HG02884 (cell line): ENCODE measurements at regions not wholly inside any gene's neighbourhood (a gene's known extent, or its start where the extent isn't known, plus 50 kb on each side); places are given as distances from the start of the nearest gene placed in this dataset.

Experiments
- ATAC-seq: cut with Tn5 transposase; IDR thresholded peaks from one replicate; pipeline ENCODE4 v1.9.1; 2021; ENCODE audit warnings: mild to moderate bottlenecking, moderate library complexity; ENCODE audit not compliant: unreplicated experiment

DNA sequence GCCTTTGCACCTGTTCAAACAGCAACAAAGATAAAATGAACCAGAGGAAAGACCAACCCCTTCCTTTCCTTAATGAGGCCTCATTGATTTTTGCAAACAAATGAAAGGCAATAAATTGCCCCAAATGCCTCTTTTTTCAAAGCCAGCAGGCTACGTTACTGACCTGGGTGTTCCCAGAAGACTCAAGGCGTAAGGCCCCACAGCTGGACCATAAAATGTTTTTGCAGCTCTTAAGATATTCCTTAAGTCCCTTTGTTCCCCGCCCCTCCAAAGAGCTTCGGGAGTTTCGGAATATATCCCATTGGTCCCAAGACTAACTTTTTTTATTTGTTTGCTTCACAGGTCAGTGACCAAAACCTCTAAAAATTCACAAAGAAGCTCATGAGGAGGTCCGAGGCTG lies 462.9 kb upstream of the PRICKLE1 start:
- no peak for ATAC-seq

- ATAC-seq = no peak
Measured at GRCh38 chr12:43044241-43044640, 454.7 kb upstream of the PRICKLE1 start.

GRCh38 chr12:43038991-43039390 lies 449.4 kb upstream of the PRICKLE1 start:
- no peak for ATAC-seq

- no peak for ATAC-seq
Measured at GRCh38 chr12:43029971-43030370, 440.4 kb upstream of the PRICKLE1 start.

- ATAC-seq = no peak
Measured at GRCh38 chr12:43028826-43029225, 439.3 kb upstream of the PRICKLE1 start.

- no peak for ATAC-seq
Measured at GRCh38 chr12:43022838-43023237, 433.3 kb upstream of the PRICKLE1 start.

GRCh38 chr12:43015090-43015737 lies 425.7 kb upstream of the PRICKLE1 start:
- ATAC-seq = no peak

DNA sequence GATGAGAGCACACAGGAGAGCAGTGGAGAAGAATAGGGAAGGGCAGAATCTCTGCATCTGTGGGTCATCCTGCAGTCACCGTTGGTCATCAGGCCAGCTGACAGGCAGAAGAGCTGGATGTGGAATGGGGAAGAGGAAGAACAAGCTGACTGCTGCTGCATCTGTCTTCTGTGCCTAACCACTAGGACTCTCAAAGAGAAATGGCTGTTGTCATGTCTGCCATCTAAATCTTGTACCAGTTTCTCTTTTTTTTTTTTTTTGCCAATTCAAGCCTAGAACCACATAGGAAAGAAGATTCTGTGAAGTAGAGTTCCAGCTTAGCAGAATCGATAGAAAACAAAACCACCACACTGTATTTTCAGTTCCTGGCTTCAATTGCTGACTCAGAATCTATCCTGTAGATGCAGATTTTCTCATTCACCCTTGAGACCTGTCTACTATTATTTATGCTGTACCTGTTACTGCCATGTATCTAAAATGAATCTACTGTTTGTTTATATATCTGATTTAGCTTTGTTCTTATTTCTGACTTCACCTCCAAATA lies 421.9 kb upstream of the PRICKLE1 start:
- ATAC-seq = peak; percentile 90

GRCh38 chr12:43009846-43010240 lies 420.3 kb upstream of the PRICKLE1 start:
- ATAC-seq = no peak

DNA sequence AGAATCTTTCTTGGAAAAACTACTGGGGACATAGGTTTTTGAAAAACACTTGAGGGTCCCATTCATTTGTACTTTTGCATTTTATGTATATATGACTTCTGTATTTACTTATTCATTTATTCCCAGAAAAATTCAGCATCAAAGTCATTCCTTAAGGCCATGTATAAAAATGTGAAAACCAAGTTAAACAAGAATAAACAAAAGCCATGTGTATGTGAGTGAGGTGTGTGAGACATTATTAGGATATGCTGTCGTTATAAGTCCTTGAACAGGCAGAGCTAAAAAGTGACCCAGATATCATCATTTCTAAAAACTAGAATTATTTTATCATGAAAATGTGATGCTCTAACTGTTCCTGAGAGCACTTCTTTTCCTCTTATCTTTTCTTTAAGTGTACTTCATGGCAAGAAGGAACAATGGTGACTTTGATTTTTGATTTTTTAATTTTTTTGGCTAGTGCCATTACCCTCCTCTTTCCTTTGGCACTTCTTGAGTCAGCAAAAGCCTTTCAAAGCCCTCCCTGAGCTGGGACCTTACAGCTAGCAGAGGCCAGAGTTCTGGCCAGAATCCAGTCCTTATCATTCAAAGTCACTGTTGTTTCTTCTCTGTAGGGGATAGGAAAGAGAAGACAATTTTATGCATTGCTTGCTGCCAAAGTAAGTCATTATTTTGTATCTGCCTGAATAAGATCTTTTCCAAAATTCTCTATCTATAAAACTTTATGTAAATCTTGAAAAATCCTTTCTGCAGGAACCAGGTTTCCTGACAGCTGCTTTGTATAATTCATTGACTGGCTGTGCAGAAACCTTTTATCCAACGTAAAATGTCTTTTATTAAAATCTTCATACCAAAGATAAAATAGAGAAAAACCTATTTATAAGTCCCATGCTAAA lies 419.7 kb upstream of the PRICKLE1 start:
- ATAC-seq = no peak

DNA sequence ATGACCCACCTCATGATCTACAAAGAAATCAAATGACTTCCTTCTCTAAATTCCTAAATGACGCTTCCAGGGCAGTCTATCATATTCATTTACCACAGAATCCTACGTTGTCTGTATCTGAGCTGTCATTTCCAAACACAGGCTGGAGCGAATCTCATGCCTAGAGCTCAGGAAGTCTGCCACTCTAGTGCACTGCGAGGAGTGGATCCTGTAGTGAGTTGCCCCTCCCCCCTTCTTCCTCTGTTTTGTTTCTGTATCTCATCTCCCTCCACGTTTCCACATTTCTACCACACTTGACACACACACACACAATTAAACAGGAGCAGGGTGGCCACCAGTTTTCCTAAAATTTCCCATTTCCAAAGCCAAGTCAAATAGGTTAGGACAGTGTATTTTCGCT lies 415.4 kb upstream of the PRICKLE1 start:
- ATAC-seq = no peak

DNA sequence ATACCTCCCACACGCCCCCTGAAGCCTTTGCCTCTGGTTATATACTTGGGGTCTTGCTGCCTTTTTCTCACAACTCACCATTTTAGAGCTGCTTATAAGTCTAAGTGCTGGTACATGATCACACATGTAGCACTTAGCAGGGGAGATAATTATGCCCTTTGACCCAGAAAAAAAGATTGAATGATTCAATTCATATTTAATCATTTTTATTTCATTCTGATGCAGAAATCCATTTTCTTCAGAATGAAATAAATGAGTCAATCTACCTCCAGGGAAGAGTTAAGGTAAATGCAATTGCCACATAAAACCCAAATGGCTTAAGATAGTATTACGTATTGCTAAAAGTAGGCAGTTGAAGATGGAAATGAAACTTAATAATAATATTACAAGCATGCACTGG lies 414.6 kb upstream of the PRICKLE1 start:
- no peak for ATAC-seq

DNA sequence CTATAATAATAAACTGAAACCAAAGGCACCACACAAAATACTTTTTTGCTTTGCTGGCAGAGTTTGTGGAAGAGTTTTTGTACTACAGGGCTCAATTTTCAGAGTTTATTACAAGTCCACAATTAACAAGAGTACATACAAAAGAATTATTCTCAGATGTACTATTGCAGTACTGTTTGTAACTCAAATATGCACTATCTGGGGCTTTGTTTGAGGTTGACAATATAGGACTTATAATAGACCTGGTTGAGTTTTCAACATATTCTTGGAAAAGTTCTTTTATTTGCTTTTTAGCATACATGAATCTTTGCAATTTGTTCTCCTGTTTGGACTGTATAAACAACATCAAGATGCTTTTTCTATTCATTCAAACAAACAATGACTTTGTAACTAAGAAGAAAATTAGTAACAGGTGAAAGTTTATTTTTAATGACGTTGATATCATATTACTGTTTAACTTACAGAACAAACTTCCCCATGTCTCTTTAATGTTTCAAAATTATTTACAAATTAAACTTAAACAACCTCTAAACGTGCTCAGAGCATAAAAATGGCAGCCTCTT lies 407.4 kb upstream of the PRICKLE1 start:
- ATAC-seq = no peak

DNA sequence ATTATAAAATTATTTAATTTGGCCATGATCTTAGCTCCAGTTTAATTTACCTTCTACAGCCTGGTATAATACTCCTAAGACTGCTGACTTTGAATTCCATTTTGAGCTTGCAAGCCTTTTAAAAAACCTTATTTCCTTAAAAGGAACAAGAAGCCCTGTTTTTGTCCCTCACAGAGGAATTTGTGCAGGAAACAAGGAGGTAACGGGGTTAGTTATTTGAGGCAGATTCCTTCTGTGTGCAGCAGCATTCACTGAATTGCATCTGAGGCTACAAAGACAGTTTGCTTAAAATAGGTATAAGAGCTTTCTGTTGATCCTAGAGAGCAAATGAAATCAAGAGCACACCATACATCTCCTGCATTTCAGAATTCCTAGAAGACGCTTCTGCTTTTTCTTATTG lies 403.3 kb upstream of the PRICKLE1 start:
- ATAC-seq = no peak

DNA sequence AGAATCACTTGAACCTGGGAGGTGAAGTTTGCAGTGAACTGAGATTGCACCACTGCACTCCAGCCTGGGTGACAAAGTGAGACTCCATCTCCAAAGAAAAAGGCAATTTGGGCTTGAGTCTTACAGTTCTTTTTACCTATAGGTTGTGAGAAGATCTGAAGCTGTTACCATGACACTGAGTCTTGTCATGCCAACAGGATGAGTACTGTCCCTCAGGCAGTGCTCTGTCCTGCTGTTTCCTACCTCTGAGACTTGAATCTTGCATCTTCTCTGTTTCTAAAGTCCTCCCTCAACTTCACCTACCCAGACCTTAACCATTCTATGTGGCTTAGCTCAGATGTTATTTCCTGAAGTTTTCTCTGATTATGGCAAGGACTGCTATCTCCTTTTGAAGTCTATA lies 400.8 kb upstream of the PRICKLE1 start:
- no peak for ATAC-seq

DNA sequence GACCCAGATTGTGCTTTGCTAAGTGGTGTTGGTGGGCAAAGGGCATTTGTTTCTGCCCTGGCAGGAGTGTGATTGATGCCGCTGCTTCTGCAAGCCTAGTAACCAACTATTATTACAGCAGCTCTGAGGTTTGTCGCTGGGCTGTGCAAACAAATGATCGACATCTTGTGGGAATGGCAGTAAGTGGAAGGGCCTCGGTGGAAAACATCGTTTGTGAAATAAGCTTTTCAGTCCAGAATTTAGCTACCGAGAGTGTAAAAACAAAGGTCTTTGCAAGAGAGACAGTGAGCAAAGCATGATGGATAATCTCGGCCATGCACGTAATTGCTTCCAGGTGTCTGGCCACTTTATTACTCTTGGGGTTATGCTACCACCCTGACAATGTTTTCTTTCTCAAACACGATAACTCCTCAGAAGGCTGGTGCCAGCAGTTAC lies 397.7 kb upstream of the PRICKLE1 start:
- no peak for ATAC-seq

DNA sequence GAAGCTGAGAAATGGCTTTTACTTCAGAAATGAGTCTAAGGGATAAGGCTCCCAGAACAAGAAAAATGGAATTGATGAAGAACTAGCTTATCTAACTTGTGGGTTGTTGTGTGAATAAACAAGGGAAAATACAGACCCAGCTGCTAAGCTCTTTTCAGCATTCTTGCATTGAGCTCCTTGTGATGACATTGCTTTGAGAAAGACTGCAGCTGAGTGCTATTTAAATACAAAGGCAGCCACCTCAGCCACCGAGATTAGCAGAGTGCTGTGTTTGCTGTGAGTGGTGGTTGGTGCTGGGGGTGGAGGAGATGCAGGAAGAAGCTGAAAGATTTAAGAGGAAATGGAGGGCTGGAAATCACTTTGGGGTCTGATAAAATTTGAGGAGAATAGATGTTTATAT lies 396.0 kb upstream of the PRICKLE1 start:
- ATAC-seq = no peak

- ATAC-seq = no peak
Measured at GRCh38 chr12:42982828-42983227, 393.3 kb upstream of the PRICKLE1 start.

- ATAC-seq = no peak
Measured at GRCh38 chr12:42981379-42981778, 391.8 kb upstream of the PRICKLE1 start.

- no peak for ATAC-seq
Measured at GRCh38 chr12:42980441-42980840, 390.9 kb upstream of the PRICKLE1 start.

GRCh38 chr12:42979746-42980145 lies 390.2 kb upstream of the PRICKLE1 start:
- ATAC-seq = no peak

- no peak for ATAC-seq
Measured at GRCh38 chr12:42978708-42979107, 389.2 kb upstream of the PRICKLE1 start.
